CD4-positive, alpha-beta T cell treated with Interleukin-6 at 100 ng/mL for 8 hours (primary cell): ENCODE measurements at regions not wholly inside any gene's neighbourhood (a gene's known extent, or its start where the extent isn't known, plus 50 kb on each side); places are given as distances from the start of the nearest gene placed in this dataset.
"Not testable (repeated sequence)": the region's sequence is repeated elsewhere in the genome, so short reads cannot be mapped to it uniquely, and the experiment has no call there.

Experiments used
- DNase-seq: peaks from one replicate; pipeline ENCODE4 v3.0.0-alpha.2; 2020; ENCODE audit warnings: mixed read lengths, low spot score

DNA sequence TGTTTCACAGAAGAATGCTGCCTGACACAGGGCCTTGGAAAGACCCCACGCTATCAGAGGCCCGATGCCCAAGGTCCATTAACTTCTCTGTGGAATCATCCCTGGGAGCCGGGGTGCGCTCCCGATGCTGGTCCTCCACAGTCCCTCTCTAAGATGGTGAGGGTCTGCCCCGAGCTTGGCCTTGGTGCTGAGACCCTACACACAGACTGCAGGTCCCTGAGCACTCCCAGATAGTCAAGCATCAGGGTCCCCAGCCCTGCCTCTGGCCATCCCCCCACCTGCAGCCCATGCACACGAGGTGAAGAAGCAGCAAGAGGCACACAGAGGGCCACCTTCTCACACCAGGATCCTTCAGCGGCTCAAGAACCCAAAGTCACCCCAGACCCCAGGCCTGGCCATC is 263.3 kb downstream of the MYCN start:
- DNase-seq, result no peak

DNA sequence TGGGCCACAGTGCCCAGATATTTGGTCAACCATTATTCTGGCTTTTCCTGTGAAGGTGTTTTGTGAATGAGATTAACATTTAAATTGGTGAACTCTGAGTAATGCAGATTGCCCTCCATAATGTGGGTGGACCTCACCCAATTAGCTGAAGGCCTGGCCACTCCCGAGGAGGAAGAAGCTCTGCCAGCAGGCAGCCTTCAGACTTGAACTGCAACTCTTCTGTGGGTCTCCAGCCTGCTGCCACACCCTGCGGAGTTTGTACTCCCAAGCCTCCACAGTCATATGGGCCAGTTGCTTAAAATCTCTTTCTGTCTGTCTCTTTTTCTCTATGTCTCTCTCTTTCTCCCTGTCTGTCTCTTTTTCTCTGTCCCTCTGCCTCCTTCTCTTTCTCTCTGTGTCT is 262.7 kb downstream of the MYCN start:
- no peak for DNase-seq

DNA sequence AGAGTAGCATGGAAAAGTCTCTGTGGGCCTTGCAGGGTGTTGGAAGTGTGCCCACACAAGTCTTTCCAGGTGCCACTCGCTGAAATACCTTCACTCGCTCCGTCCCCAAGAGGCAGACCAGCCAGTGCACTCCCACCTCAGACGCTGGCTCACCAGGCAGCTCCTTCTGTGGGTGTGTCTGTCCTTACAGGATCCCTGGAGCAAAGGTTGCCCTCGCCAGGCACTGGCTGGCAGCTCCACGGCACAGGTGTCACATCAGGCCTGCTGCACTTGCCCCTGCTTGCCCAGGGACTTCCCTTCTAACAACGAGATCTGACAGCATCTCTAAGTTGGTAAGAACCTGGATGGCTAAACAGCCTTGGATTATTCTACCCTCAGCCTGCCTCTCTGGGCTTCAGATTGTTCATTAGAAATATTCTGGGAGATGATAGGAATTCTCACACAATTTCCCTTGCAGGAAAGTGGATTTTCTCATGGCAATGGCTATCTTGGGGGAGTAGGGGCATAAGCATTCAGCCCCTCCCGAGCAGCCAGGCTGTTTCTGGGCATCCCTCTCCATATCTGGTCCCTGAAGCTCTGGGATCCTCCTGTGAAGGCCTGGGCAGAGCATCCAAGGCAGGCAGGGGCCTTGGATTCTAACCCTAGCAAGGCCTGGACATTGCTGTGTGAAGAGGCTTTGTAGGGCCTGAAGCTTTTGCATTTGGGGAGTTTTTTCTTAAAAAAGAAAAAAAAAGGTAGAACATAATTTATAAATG is 262.1 kb downstream of the MYCN start:
- DNase-seq, result no peak

DNA sequence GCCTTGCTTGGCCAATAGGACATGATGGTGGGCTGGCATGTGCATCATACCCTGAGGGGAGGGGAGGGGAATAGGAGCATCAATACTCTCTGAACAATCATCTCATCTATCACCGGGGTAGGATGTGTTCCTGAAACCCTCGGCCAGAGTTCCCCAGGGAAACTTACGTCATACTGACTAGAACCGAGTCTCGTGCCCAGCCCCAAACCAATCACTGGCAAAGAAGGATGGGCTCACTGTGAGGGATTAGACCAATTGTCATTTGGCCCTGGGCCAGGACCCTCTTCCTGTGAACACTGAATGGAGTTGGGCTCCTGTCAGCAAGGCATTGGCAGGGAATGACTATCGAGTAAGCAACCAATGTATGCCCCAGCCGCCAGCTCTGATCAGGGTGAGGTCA is 261.5 kb downstream of the MYCN start:
- no peak for DNase-seq

DNA sequence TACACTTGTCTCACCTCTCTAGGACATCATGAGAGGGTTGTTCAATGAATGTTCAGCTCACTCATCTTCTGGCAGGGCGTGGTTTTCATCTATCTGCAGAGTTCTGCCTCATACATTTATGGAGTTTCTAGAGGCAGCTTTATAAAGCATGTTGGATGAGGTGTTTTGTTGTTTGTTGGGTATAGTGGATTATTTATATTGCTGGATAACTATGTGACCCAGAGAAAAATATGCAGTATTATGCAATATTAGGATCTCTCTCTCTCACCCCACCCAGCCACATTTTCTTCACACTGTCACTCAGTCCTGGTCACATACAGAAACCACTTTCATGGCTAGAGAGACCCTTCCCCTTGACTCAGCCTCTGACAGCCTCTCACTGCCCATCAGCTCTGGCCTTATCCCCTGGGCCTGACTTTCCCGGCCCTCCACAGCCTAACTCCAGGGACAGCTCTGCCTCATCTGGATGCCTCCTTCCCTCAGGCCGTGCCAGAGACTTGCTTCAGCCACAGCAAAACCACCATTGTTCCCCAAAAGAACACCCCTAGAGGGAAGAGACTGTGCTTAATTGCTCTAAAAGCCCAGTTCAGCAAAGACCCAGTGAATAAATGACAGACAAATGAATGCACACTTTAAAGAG is 260.3 kb downstream of the MYCN start:
- no peak for DNase-seq

DNA sequence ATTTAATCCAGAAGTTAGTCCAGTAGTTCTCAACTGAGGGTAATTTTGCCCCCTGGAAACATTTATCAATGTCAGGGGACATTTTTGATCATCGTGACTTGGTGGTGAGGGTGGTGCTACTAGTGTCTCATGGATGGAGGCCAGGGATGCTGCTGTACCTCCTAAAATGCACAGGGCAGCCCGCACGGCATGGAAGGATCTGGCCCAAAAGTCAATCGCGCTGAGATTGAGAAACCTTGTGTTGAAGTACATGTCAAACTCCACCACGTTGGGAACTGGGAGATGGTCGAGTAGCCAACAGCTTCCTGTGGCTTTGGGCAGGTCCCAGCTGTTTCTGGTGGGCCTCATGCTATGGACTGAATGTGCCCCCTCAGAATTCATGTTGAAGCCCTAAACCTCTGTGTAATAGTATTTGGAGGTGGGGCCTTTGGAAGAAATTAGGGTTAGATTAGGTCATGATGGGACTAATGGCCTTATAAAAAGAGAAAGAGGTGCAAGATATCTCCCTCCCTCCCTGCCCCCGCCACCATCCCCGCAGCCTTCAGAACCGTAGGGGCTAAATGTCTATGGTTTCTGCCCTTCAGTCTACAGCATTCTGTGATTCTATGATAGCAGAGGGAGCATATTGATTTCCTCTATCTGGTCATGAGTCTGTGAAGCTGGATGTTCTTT is 259.7 kb downstream of the MYCN start:
- DNase-seq, result no peak

DNA sequence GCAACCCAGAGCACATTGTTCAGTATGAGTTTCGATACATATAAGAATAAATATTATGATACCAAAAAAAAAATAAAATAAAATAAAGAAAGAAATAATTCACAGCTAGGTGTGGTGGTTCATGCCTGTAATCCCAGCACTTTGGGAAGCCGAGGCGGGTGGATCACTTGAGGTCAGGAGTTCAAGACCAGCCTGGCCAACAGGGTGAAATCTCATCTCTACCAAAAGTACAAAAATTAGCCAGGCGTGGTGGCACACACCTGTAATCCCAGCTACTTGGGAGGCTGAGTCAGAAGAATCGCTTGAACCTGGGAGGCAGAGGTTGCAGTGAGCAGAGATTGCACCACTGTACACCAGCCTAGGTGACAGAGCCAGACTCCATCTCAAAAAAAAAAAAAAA is 258.9 kb downstream of the MYCN start:
- not testable (repeated sequence) for DNase-seq

DNA sequence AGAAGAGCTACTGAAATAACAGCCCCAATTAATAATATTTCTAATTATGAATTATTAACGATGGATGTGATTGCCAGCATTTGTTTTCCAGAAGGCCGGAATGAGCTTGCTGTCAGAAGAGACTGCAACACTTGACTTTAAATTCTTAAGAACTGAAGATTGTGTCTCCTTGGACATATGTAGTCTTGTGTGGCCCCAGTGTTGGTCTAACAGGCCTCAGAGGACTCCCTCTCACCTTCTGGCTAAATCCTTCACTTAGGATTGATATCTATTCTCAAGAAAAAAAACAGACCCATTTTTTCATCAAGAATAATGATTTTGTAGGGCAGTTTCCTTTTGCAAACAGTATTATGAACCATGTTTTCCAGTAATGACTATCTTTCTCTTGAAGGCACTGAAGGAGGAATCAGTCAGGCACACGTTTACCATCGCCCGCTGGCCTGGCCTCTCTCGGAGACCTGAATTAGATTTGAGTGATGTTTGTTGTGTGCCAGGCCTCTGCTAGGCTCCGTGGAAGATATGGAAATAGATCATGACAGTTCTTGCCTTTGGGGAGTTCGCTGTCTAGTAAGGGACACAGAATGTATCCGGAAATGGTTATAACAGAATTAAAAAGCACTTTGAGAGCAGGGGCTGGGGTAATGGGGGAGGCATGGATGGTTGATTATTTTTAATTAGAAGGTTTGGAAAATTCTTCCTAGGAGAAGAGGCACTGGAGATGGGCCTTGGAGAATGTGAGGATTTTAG is 258.0 kb downstream of the MYCN start:
- no peak for DNase-seq

DNA sequence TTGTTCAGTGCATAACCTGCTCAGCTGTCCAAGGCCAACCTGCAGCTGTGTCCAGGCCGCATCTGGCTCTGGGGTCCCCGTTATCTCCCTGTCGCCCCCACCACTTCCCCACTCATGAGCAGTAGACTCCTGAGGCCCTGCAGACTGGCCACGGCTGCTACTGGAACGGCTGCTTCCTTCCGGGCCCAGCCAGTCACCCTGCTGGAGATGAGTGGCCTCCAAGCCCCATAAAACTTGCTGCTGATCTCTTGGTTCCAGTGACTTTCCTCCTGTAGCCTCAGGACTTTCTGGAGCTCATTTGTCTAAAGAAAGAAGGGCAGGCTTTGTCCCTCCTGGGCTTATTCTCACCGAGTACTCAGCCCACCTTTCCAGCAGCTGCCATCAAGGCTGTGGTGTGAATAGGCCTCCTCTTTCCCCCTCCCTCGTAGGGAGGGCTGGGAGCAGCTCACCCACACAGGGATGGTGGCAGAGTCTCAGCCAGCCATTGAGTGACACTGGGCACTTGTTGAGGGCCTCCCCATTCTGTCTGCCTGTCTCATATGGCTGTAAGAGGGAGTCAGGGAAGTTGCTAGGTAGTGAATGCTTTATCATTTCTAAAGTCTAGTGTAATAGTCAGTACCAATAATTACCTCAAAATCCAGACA is 257.3 kb downstream of the MYCN start:
- no peak for DNase-seq

DNA sequence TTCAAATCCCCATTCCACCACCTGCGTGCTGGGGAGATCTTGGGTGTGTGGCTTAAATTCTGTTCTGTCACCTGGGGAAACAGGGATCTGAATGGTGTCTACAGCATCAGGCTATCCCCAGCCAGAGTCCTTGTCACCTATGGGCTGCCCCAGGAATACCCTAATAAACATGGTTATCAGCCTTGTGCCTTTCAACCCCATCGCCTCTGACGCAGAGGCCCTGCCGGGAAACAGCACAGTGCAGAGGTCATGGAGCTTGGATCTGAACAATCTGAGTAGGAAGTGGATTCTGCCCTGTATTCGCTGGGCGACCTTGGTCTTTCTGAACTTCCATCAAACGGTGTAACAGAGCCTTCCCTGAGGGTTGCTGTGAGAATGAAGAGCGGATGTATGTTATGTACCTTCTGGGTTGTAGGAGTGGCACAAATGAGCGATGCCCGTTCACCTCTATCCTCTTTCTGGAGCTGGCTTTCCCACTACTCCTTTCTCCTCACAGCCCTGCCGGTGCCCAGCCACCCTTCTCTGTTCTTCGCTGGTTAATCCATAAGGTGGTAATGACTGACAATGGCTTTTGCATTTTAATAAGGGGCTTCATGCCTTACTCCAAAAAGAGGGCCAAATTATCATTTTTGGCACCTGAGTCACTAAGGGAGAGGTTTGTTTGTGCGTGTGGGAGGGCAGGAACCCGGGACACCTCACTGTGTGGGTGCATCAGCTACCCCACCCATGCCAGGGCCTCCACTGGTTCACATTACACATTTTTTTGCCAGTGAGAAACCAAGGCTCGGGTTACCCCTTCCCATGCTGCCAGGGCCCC is 256.5 kb downstream of the MYCN start:
- DNase-seq, result no peak

DNA sequence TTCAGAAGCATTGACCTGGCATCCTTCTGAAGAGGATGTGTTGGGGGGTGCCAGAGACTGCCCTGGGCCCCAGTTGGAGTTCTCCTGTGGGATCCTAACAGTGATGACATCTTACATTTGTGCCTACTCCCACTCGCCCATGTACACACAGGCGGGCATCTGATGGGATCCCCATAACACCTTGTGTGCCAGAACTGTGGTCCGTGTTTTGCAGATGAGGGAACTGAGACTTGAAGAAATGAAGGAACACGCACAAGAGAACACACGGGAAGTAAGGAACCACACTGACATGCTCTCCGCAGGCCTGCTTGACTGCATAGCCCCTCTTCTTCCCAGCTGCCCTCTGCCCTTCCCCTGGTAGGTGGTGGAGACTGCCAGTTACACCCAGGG is 255.3 kb downstream of the MYCN start:
- no peak for DNase-seq

DNA sequence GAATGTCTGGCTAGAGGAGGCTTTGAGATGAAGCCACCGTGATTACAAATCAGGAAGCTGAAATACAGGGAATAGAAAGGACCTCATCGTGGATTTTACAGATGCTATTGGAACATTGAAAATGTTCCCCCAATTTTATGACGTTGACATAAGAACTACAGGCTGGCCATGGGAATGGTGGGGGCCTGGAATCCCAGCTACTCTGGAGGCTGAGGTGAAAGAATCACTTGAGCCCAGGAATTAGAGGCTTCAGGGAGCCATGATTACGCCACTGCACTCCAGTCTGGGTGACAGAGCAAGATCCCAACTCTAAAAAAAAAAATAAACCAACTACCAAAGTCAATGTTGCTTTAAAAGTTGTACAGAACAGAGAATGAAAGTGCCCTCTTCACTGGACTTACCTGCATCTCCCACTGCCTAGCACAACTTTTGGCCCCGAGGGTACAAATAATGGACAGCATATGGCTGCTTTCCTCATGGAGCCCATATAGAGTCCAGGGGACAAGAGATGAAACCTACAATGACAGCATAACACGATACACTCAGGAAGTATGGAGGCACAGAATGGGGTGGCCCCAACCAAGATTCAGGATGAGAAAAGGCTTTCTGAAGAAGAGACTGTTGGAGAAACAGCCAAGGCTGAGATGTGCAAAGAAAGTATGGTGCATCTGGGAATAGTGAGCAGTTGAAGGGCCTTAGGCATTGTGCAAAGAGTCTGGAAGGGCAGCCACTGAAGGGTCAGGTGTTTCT is 254.8 kb downstream of the MYCN start:
- no peak for DNase-seq

DNA sequence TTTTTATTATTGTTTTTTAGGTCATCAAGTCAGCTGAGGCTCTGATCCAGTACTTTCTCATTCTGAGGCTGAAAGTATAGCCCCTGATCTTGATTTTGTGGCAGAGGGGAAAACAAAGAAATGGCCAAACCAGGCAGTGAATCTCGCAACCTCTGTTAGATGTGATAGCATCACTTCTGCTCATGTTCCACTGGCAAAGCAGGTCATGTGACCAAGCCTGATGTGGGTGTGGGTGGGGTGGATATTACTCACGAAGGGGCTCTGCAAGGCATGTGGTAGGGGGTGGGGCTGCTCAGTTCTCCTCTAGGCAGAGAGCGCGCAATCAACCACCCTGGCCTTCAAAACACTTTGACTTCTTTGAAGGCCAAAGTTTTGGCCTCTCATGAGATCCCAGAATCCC is 254.2 kb downstream of the MYCN start:
- DNase-seq, result no peak

DNA sequence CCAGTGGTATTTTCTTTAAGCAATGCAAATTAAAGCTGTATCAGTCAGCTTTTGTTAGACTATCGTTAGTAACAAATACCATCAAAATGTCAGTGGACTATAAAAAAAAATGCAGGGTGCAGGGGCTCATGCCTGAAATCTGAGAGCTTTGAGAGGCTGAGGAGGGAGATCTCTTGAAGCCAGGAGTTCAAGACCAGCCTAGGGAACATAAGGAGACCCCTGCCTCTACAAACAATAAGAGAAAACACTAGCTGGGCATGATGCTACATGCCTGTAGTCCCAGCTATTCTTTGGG is 253.7 kb downstream of the MYCN start:
- DNase-seq, result no peak

DNA sequence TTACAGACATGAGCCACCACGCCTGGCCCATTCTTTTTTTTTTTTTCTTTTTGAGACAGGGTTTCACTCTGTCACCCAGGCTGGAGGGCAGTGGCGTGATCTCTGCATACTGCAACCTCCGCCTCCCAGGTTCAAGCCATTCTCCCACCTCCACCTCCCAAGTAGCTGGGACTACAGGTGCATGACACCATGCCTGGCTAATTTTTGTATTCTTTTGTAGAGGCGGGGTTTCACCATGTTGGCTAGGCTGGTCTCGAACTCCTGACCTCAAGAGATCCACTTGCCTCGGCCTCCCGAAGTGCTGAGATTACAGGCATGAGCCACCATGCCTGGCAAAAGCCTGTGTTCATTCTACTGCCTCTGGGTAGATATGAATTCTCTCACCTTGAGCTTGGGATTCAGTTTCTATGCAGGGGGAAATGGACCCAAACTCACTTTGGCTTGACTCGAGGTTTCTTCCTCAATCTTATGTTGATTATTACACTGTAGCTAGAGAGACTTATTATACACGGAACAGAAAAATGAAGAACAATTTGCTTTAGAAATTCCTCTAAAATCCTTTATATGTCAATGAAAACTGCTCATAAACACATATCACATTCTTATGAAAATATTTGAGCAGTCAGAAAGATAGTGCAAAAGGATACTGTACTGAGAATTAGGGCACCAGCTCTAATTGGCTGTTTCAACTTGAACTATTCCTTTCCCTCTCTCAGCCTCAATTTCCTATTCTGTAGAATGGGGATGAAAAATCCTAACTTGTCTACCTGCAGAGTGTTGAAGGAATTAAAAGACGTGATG is 252.3 kb downstream of the MYCN start:
- no peak for DNase-seq

DNA sequence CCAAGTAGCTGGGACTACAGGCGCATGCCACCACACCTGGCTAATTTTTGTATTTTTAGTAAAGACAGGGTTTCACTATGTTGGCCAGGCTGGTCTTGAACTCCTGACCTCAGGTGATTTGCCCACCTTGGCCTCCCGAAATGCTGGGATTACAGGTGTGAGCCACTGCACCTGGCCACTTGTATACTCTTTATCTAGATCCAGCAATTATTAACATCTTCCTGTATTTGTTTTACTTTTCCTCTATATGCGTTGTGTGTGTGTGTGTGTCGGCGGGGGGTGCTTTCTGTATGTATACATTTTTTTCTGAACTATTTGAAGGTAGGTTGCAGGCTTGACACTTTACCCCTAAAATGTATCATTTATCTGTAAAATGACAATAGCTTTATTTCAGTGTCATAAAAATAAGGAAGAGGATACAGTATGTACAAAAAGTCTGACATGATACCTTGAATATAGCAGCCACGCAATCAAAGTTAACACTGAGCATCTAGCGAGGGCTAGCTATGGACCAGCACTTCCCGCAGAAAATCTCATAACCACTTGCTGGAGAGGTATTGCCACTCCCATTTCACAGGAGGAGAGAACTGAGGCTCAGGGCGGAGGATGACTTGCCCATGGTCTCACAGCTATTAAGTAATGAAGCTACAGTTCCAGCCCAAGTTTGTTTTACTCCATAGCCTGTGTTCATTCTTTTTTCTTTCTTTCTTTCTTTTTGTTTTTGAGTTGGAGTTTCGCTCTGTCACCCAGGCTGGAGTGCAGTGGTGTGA is 251.3 kb downstream of the MYCN start:
- no peak for DNase-seq

DNA sequence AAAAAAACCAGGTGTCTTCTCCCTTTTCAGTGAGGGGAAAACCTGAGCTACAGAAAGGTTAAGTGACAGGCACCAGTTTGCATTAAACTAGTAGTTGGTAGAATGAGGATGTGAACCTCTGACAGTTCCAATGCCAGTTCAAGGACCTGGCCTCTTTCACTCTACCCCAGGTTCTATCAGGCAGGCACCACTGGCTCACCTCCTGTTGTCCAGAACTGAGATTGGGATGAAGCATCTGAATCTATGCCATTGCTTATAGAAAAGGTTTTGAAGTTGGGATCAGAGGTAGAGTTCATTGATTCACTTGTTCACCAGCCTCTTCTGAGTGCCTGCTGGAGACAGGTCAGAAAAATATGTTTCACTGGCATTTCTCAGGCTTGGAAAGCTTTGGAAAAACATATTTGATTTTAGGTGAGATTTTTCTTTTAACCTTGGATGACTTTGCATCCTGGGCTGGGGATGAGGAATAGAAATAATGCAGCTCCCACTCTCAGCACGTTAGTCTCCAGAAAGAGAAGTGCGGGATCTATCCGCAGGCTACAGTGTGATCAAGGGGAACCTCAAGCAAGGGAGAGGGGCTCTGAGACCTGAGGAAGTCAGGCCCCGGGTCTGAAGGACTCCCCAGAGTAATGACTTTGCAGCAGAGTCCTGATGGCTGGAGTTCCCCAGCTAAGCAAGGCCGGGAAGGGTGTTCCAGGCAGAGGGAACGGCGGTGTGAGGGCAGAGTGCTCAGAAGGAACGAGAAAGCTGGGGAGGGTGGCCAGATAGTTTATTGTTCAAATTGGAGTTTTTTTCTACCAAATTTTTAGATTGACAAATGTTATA is 250.3 kb downstream of the MYCN start:
- DNase-seq, result no peak

DNA sequence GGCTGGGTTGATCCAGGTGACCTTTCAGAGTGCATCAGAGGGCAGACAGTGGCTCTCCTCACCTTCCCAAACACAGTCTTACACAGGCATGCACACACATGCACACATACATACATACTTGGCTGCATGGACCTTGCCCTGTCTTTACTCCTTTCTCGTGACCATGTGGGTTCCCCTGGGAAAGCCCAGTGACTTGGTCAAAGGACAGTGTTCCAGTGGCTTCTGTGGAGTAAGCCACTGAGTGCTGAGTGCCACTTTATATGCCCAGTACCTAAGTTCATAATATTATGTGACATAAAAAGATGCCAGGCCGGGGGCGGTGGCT is 249.4 kb downstream of the MYCN start:
- DNase-seq, result no peak
